Left hindlimb (tissue), 1 donor: ENCODE measurements at regions not wholly inside any gene's neighbourhood (a gene's known extent, or its start where the extent isn't known, plus 50 kb on each side); places are given as distances from the start of the nearest gene placed in this dataset.
A peak's percentile ranks its signal among the peaks of the same experiment; 100 is the strongest.
"Not testable (repeated sequence)": the region's sequence is repeated elsewhere in the genome, so short reads cannot be mapped to it uniquely, and the experiment has no call there.

Experiments
- DNase-seq: peaks from one replicate; pipeline ENCODE4 v3.0.0-alpha.2; 2018

DNA sequence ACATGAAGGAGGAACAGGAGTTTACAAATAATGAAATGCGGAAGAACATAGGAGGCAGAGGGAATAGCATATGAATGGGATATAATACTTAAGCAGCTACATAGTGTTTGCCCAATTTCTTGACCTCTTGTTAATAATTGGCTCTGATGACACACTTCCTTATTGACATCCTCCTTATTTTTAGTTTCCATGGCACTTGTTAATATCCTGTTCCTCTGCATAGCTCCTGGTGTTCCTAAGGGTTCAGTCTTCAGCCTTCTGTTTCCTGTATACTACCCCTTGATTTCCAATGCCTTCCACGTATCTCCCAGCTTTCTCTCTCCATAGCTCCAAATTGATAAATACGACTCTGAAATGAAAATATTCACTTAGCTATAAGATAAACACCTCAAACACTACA is 663.8 kb upstream of the API5 start:
- no peak for DNase-seq

- DNase-seq, result no peak
Measured at GRCh38 chr11:42651621-42652020, 660.2 kb upstream of the API5 start.

DNA sequence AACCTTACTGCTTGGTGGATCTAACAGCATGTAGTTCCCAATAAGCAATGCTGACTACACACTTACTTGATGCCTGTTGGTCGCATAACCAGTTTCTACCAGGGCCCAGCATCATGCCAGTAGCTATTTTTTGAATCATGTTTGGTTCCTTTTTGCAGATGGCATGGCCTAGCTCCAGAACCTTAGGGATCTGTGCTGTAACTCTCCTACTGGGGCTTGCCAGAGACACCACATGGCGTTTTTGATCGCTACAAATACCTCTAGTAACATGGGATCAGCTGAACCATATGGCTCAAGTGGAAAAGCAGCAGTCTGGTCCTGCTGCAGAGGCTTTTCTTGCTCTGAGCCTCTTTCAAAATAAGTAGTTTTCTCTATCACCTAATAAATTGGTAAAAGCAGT is 654.6 kb upstream of the API5 start:
- DNase-seq, result no peak

- DNase-seq, result no peak
Measured at GRCh38 chr11:42661942-42662341, 649.9 kb upstream of the API5 start.

- no peak for DNase-seq
Measured at GRCh38 chr11:42669248-42669976, 642.4 kb upstream of the API5 start.

DNA sequence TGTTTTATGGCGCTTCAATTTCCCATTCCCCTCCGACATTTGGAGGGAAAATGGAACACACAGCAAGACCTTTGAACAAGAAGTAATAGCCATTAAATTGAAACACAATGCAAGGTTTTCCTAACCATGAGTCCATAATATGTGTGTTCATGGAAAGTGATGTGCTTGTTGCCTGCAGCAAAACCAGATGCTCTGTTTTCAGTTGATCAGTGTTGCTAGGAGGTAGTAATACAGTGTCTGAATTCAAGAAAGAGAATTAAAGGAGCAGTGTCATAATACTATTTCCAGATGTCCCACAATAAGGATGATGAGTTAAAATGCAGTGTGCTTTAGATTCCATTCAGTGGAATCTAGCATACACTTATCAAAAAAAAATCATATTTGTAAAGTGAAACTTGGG is 637.4 kb upstream of the API5 start:
- DNase-seq, result no peak

DNA sequence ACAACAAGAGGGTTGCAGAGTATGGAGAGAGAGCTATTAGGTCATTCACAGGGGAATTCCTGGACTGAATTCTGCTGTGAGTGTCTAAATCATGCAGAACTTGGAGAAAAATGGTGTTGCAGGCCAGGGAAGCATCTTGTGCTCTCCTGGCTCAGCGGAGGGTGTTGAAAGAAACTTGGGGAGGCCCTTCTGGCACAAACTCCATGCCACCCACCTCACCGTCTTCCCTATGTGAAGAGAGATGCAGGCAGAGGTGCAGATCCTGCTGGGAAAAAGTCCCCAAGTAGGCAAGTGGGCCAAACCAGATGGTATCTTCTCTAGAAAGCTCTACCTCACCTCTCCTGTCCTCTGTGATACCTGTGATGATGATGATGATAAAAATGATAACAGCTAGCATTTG is 604.3 kb upstream of the API5 start:
- DNase-seq, result no peak

DNA sequence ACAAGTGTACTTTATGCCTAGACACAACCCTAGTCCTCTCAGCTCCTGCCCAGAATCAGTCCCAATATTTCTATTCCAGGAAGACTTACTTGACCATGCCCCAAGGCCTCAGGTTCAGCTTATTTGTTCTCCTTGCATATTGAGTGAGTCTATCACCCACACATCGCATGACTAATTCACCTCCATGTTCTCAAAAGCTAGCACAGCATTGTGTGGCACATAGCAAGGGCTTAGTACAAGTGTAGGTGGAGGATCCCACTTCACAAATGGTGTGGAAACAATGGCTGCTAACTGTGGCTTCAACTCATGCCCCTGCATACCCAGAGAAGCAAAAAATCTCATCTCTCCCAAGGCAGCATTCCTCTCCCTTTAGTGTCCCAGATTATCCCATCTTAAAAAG is 602.6 kb upstream of the API5 start:
- no peak for DNase-seq

GRCh38 chr11:42713279-42713678 is 598.5 kb upstream of the API5 start:
- DNase-seq, result no peak

- no peak for DNase-seq
Measured at GRCh38 chr11:42713753-42714152, 598.0 kb upstream of the API5 start.

DNA sequence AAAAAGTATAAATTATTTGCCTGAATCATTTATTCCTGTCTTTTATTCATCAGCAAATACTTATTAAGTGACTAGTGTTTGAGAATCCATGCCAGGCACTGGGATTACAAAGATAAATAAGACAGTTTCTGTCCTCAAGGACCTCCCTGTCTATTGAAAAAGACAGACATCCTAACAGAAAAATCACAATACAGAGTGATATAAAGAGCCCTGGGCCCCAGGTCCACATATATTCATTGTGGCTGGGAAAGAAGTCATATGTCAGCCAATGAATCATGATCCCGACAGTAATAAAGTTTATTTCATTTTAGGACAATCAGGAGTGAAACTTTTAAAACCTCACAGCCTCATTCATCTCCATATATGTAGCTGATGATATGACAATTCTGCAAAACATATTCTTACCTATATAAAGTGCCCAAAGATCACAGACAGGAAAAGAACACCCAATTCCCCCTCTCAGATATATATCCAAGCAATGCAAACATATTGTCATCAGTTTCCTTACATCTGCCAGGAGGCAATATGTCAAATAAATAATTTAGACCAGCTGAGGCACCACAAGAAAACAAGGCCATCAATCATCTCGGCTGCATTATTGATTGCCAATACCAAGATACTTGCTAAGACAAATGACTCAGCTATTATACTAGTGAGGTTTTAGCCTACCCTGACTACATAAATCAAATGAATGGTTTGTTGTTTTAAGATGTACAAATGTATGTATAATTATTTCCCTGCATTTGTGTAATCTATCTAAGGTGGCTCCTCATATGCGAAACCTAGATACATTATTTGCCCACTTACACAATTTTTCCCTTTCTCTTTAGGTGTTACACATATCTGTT is 590.9 kb upstream of the API5 start:
- no peak for DNase-seq

DNA sequence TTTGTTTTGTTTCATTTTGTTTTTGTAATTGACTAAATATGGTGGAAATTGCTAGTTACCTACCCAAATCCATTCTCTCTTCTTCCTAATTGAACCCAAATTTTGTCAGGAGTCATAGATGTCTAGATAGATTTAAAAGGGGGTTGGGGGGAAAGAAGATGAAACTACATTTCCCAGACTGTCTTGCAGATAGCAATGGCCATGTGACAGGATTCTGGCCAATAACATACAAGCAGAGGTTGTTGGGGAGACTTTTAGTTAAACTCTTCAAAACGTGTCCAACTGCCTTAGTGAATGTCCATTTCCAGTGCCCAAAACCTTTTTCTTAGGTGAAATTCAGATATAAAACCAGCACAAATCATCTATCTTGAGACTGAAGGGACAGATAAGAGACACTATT is 583.9 kb upstream of the API5 start:
- DNase-seq, result no peak

DNA sequence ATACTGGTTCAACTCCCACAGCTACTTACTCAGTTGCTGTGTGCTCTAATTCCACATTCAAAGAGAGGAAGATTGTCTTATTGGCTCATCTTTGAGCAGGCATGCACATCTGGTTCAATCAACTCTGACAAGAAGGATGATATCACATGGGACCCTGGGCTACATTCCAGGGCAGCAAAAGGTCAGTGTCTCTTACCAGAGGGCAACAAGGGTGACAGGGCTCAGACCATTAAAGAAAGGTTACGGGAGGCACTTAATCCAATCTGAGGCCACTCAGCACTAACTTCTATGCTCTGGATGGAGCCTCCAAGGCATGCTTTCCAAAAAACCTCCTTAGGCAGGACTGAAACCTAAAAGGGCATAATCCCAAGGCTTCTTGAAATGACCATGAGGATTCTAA is 549.4 kb upstream of the API5 start:
- DNase-seq, result no peak

GRCh38 chr11:42764936-42765335 is 546.9 kb upstream of the API5 start:
- DNase-seq, result no peak

DNA sequence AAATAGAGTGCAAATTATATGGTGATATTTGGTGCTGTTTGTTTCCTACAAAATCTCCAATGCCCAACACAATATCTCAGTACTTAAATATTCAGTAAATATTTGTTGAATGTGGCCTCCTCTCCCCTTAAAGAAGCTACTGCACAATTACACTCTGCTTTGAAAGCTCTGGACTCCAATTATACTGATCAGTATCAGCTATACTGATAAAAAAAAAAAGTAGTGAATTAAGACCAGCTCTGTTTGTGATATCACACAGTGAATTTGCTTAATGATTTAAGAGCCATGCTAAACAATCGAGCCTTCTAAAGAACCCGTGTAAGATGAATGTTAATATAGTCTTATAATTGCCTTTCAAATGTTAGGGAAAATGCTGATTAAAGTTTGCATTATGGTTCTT is 543.2 kb upstream of the API5 start:
- DNase-seq, result no peak

DNA sequence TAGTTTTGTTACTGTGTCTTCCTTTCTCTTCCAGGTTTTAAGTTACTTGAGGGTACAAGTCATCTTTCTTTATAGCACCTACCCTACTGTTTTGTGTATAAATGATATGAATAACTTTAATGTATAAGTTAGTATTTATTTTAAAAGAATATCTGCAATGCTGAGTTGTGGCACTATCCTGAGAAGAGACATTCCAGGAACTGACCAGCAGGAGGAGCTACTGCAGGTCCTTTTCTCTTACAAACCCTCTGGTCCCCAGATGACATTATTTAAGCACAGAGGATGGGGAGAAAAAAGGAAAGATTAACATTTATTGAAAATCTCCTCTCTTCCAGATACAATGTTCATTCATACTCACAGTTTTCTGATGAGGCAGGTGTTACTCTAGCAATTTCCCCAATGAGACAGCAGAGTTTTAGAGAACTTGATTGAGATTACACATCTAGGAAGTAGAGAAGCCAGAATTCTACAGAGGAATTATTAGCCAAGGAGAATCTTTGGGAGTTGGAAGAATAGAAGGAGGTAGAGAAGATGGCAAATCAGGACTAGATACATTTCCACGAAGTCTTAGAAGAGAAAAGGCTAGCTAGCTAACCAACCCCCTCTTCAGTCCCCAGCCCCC is 541.2 kb upstream of the API5 start:
- DNase-seq, result peak; percentile 26

GRCh38 chr11:42772886-42773285 is 538.9 kb upstream of the API5 start:
- no peak for DNase-seq

DNA sequence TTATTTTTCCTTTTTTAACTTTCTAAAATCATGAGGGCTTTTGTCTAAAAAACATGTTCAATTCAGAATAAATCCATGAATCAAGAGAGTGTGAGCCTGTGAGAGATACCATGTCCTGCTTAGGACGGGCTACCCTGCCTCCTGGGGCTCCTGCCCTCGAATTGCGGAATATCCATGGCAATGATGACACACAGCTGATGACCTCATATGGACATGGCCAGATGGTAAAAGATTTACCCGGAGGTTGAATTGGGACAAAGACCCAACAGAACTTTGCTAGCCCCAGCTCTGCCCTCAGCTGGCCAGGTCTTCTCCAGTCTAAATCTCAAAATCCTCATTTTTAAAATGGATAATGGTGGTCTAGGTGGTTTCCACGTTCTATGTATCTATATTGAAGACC is 538.1 kb upstream of the API5 start:
- no peak for DNase-seq

GRCh38 chr11:42774567-42774966 is 537.2 kb upstream of the API5 start:
- no peak for DNase-seq

GRCh38 chr11:42777776-42778175 is 534.0 kb upstream of the API5 start:
- no peak for DNase-seq

DNA sequence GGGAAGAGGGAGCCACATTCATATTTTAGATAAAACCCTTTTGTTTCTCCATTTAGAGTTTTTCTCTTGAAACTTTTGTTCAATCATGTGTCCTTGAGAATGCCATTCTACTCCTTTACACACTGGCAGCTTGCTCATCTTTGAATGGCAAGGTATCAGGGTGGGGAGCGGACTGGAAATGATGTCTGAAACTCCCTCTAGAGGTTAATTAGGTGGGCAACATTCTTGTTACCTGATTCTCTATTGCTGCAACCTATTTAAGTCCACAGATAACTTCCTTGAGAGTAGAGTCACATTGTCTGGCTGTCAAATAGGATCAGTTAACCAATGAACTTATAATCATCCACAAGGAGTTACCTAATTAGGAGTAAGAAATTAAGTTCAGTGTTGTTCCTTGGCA is 533.6 kb upstream of the API5 start:
- DNase-seq, result no peak

DNA sequence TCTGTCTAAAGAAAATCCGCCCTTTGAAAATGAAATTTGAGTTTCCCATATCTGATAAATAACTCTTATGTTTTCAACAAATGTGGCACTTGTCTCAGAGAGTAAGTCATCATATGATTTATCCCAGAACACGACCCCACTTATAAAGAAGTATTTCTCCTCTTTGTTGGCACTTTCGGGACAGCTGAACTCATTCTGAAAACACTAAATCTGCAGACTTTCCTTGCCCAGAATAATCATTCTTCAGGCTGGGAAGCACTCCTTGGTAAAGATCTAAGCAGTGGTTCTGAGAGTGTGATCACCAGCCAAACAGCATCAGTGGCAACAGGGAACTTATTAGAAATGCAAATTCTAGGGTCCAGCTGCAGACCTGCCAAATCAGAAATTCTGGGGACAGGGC is 532.2 kb upstream of the API5 start:
- no peak for DNase-seq

DNA sequence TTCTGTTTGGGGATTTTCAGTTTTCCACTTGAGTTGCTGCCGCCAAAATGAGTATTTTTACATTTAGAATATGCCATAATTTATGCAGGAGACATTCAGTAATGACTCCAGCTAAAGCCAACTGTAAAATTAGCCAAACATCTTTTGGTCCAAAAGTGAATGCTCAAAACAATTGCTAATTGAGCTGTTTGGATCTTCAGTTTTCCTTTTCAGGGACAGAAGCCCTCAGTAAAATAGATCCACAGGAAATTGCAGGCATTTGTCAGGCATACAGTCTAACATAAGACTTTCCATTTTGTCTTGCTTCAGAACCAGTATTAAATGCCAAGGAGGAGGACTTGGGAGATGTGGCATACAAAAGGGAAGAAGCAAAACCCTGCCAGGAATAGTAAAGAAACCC is 524.8 kb upstream of the API5 start:
- DNase-seq, result no peak

DNA sequence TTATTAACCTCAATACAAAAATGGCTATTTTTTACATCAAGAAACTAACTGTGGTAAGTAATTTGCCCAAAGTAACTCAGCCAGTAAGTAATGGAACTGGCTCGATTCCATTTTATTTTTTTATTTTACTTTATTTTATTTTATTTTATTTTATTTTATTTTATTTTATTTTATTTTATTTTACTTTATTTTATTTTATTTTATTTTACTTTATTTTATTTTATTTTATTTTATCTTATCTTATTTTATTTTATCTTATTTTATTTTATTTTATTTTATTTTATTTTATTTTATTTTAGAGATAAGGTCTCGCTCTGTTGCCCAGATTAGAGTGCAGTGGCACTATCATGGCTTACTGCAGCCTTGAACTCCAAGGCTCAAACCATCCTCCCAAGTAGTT is 516.3 kb upstream of the API5 start:
- not testable (repeated sequence) for DNase-seq
